ACC112 (cell line): ENCODE measurements at regions not wholly inside any gene's neighbourhood (a gene's known extent, or its start where the extent isn't known, plus 50 kb on each side); places are given as distances from the start of the nearest gene placed in this dataset.
"Not testable (repeated sequence)": the region's sequence is repeated elsewhere in the genome, so short reads cannot be mapped to it uniquely, and the experiment has no call there.

Source experiments
- H2AFZ ChIP-seq: fragments of 200-600 bp; sonication (generic); one replicate; pipeline ENCODE4 v1.6.0; 2017; ENCODE audit warnings: antibody characterized with exemption, low read length; ENCODE audit not compliant: unreplicated experiment
- H3K27ac ChIP-seq: fragments of 200-600 bp; sonication (generic); 2 replicates; pipeline ENCODE4 v1.5.1; 2014; ENCODE audit warnings: low read depth, mild to moderate bottlenecking, antibody characterized with exemption, low read length, moderate library complexity
- H3K27me3 ChIP-seq: fragments of 200-600 bp; sonication (generic); 2 replicates; pipeline ENCODE4 v1.6.1; 2014; ENCODE audit warnings: mild to moderate bottlenecking, antibody characterized with exemption, low read length, moderate library complexity, mixed read lengths; ENCODE audit not compliant: insufficient read depth
- H3K36me3 ChIP-seq: fragments of 200-600 bp; sonication (generic); 2 replicates; pipeline ENCODE4 v1.6.1; 2016; ENCODE audit warnings: mild to moderate bottlenecking, antibody characterized with exemption, low read length, moderate library complexity, mixed read lengths; ENCODE audit not compliant: insufficient read depth
- H3K4me1 ChIP-seq: fragments of 200-600 bp; sonication (generic); one replicate; pipeline ENCODE4 v1.6.1; 2016; ENCODE audit warnings: low read length, mixed read lengths; ENCODE audit not compliant: insufficient read depth, unreplicated experiment, control insufficient read depth
- H3K4me3 ChIP-seq: fragments of 200-600 bp; sonication (generic); 2 replicates; pipeline ENCODE4 v1.5.1; 2014; ENCODE audit warnings: mild to moderate bottlenecking, low read depth, low read length
- H3K79me2 ChIP-seq: fragments of 200-600 bp; sonication (generic); one replicate; pipeline ENCODE4 v1.6.0; 2016; ENCODE audit warnings: low read length; ENCODE audit not compliant: control insufficient read depth, unreplicated experiment, insufficient read depth

GRCh38 chr3:13733726-13734125 is 146.1 kb downstream of the WNT7A start:
- H3K36me3 ChIP-seq, H2AFZ ChIP-seq, H3K4me1 ChIP-seq, H3K27ac ChIP-seq, H3K4me3 ChIP-seq, H3K27me3 ChIP-seq, H3K79me2 ChIP-seq: not testable (repeated sequence)

DNA sequence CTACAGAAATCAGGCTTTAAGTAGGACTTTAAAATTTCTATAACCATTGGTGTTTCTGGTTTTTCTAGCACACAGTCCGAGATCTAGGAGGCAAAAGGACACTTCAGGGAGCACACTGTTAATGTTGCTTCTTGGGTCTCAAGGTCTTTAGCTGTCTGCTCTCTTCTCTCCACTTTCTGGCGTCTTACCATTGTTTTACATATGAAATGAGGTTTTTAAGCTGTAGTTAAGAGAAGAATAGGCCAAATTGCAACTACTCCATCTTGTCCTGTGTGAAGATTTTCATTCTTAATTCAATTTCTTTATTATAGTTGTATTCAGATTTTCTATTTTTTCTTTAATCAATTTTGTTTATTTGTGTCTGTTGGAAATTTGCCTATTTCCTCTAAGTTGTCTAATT is 151.4 kb downstream of the WNT7A start:
- Histone ChIP-seq H3K79me2 (no peaks in the 10 kb centered on the region), H2AFZ (no peak overlapping the region), H3K4me3 (no peak overlapping the region), H3K4me1 (no peaks in the 10 kb centered on the region), H3K27me3 (peaks cover 7% of the 10 kb centered on the region; the same call in 1 of the 2 replicates), H3K27ac (no peak overlapping the region), H3K36me3 (no peaks in the 10 kb centered on the region)

DNA sequence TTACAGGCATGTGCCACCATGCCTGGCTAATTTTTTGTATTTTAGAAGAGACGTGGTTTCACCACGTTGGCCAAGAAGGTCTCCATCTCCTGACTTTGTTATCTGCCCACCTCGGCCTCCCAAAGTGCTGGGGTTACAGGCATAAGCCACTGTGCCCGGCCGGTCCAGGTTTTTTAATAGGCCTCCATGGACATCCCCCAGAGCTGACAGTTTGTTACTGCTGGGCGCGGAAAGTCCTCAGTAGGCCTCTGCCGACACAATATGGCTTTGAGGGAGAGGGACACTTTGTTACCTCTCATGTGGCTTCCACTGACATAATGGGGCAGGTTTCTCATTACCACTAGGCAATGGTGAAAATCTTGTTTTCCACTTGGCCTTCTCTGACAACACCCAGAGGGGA is 152.0 kb downstream of the WNT7A start:
- Histone ChIP-seq H3K4me1 (no peaks in the 10 kb centered on the region), H3K27ac (no peak overlapping the region)

GRCh38 chr3:13723676-13724207 is 156.1 kb downstream of the WNT7A start:
- H2AFZ ChIP-seq = no peak overlapping the region
- H3K4me3 ChIP-seq = no peak overlapping the region
- peaks cover 11% of the 10 kb centered on the region; the same call in 1 of the 2 replicates for H3K27me3 ChIP-seq
- H3K27ac ChIP-seq = no peak overlapping the region
- no peaks in the 10 kb centered on the region for H3K79me2 ChIP-seq
- no peaks in the 10 kb centered on the region for H3K36me3 ChIP-seq
- H3K4me1 ChIP-seq = no peaks in the 10 kb centered on the region

More for the DNA sequence above, 152.0 kb downstream of the WNT7A start:
- no peak overlapping the region for H2AFZ ChIP-seq
- H3K36me3 ChIP-seq = no peaks in the 10 kb centered on the region
- peaks cover 7% of the 10 kb centered on the region; the same call in 1 of the 2 replicates for H3K27me3 ChIP-seq
- no peaks in the 10 kb centered on the region for H3K79me2 ChIP-seq
- no peak overlapping the region for H3K4me3 ChIP-seq

GRCh38 chr3:13722178-13722577 is 157.7 kb downstream of the WNT7A start:
- H3K79me2 ChIP-seq = no peaks in the 10 kb centered on the region
- H3K4me1 ChIP-seq = no peaks in the 10 kb centered on the region
- H3K27me3 ChIP-seq = peaks cover 4% of the 10 kb centered on the region; the same call in 1 of the 2 replicates
- no peak overlapping the region for H3K27ac ChIP-seq
- no peaks in the 10 kb centered on the region for H3K36me3 ChIP-seq
- no peak overlapping the region for H2AFZ ChIP-seq
- no peak overlapping the region for H3K4me3 ChIP-seq

GRCh38 chr3:13718436-13718835 is 161.4 kb downstream of the WNT7A start:
- Histone ChIP-seq H2AFZ (no peak overlapping the region), H3K4me3 (no peak overlapping the region), H3K36me3 (no peaks in the 10 kb centered on the region), H3K79me2 (no peaks in the 10 kb centered on the region), H3K4me1 (no peaks in the 10 kb centered on the region), H3K27me3 (peaks cover 4% of the 10 kb centered on the region; the same call in 1 of the 2 replicates), H3K27ac (no peak overlapping the region)

DNA sequence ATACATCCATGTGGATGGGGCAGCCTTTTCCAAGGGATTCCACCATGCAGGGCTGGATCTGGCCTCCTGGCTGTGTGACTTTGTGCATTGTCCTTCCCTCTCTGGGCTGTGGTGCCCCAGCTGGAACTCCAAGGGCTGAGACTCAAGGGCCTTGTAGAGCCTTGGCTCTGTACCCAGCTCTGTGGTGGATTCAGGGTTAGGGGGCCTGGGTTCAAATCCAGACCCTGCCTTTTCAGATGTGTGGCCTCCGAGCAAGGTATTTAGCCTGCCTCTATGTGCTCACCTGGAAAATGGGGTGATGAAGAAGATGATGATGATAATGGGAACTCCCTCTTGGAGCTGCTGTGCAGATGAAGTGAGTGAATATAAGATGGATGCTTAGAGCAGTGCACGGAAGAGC is 161.9 kb downstream of the WNT7A start:
- H3K4me3 ChIP-seq = no peak overlapping the region
- H3K4me1 ChIP-seq = no peaks in the 10 kb centered on the region
- no peaks in the 10 kb centered on the region for H3K36me3 ChIP-seq
- no peak overlapping the region for H3K27ac ChIP-seq
- no peaks in the 10 kb centered on the region for H3K79me2 ChIP-seq
- H2AFZ ChIP-seq = no peak overlapping the region
- H3K27me3 ChIP-seq = peaks cover 4% of the 10 kb centered on the region; the same call in 1 of the 2 replicates

- Histone ChIP-seq H3K79me2 (no peaks in the 10 kb centered on the region), H3K4me1 (no peaks in the 10 kb centered on the region), H3K4me3 (no peak overlapping the region), H3K27ac (no peak overlapping the region), H3K36me3 (no peaks in the 10 kb centered on the region), H3K27me3 (peaks cover 4% of the 10 kb centered on the region; the same call in 1 of the 2 replicates), H2AFZ (no peak overlapping the region)
These were observed 162.5 kb downstream of the WNT7A start for GRCh38 chr3:13717222-13717895.

- Histone ChIP-seq H3K27ac (no peak overlapping the region), H3K4me1 (no peaks in the 10 kb centered on the region), H2AFZ (no peak overlapping the region), H3K79me2 (no peaks in the 10 kb centered on the region), H3K27me3 (no peaks in the 10 kb centered on the region), H3K36me3 (no peaks in the 10 kb centered on the region), H3K4me3 (no peak overlapping the region)
These were observed 163.2 kb downstream of the WNT7A start for GRCh38 chr3:13716540-13717221.

DNA sequence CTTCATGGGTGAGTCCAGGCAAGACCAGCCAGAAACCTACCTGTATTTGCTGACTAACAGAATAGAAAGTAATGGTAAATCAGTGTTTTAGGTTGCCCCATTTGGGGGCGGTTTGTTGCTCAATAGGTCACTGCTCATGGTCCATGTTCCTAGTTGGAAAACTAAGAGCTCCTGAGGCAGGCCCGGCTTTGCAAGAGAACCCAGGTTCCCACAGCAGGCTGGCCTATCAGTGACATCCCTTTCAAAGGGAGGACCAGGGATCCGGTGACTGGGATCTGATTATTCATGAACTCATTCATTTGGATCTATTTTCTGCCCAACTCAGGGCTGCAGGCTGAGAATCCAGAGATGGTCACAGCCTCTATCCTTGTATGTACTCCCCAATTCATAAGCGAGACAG is 163.9 kb downstream of the WNT7A start:
- Histone ChIP-seq H3K27me3 (no peaks in the 10 kb centered on the region), H3K79me2 (no peaks in the 10 kb centered on the region), H2AFZ (no peak overlapping the region), H3K27ac (no peak overlapping the region), H3K36me3 (no peaks in the 10 kb centered on the region), H3K4me3 (no peak overlapping the region), H3K4me1 (no peaks in the 10 kb centered on the region)
